Left lung (tissue), 4 donors: ENCODE measurements at regions not wholly inside any gene's neighbourhood (a gene's known extent, or its start where the extent isn't known, plus 50 kb on each side); places are given as distances from the start of the nearest gene placed in this dataset.

Source experiments
- ATAC-seq: fragments of 200-7000 bp; cut with Tn5 transposase; one replicate; pipeline ENCODE4 v1.9.1; 2020; ENCODE audit warnings: moderate library complexity
- DNase-seq, 4 donors: peaks; one replicate each; pipeline ENCODE4 v3.0.0-alpha.2; 2013 to 2020
- H3K27ac ChIP-seq, 2 donors: fragments of 200-600 bp; sonication (generic) in 1 of 2; one replicate each; pipeline versions ENCODE4 v1.5.0 to v1.8.0; 2020 to 2021
- H3K27me3 ChIP-seq, 2 donors: fragments of 200-600 bp; sonication (generic) in 1 of 2; one replicate each; pipeline versions ENCODE4 v1.5.0 to v1.8.0; 2020 to 2021
- H3K36me3 ChIP-seq, 2 donors: fragments of 200-600 bp; sonication (generic) in 1 of 2; one replicate each; pipeline versions ENCODE4 v1.5.0 to v1.8.0; 2020 to 2021
- H3K4me1 ChIP-seq, 2 donors: fragments of 200-600 bp; one replicate each; pipeline ENCODE4 v1.8.0; 2021
- H3K4me3 ChIP-seq, 2 donors: fragments of 200-600 bp; sonication (generic) in 1 of 2; one replicate each; pipeline versions ENCODE4 v1.5.0 to v1.8.0; 2020 to 2021; ENCODE audit warnings: mild to moderate bottlenecking in 1 of 2
- H3K9me3 ChIP-seq, 2 donors: fragments of 200-600 bp; sonication (generic) in 1 of 2; one replicate each; pipeline versions ENCODE4 v1.5.0 to v1.8.0; 2020 to 2021
- CTCF ChIP-seq, 2 donors: fragments of 200-600 bp; sonication (generic) in 1 of 2; IDR thresholded peaks; one replicate each; pipeline versions ENCODE4 v1.5.0 to v1.8.0; 2021; ENCODE audit warnings: antibody characterized with exemption in 2 of 2
- intact Hi-C, 2 donors: fragments of 100-400 bp; cut with DNase I; formaldehyde crosslinking; loops; one replicate each; pipeline versions ENCODE4 v1.11.2 to v1.14.2; 2022
- donor health status: DM: no; HTN: yes; CAD: no.
- donor health status: DM: no; HTN: no; CAD: no.

- no peak for TF ChIP-seq CTCF (IDR thresholded peaks at IDR 0.05)
- Histone ChIP-seq H3K27ac (no peak overlapping the region), H3K27me3 (no peaks in the 10 kb centered on the region), H3K9me3 (no peaks in the 10 kb centered on the region), H3K4me3 (no peak overlapping the region), H3K4me1 (no peaks in the 10 kb centered on the region), H3K36me3 (no peaks in the 10 kb centered on the region)
- intact Hi-C loops, result no loop called here
- no peak for DNase-seq
- ATAC-seq, result no peak
Measured at GRCh38 chr4:188804861-188805260, 665.6 kb downstream of the TRIML1 start.

GRCh38 chr4:188811121-188811520 lies 671.9 kb downstream of the TRIML1 start:
- Histone ChIP-seq H3K27me3 (no peaks in the 10 kb centered on the region), H3K4me3 (no peak overlapping the region), H3K27ac (no peak overlapping the region), H3K9me3 (peaks cover 0 to 9% of the 10 kb centered on the region in 2 donors), H3K36me3 (no peaks in the 10 kb centered on the region), H3K4me1 (no peaks in the 10 kb centered on the region)
- no peak for TF ChIP-seq CTCF (IDR thresholded peaks at IDR 0.05)
- ATAC-seq (no peak), DNase-seq (no peak)
- intact Hi-C loops, result no loop called here

- Histone ChIP-seq H3K27me3 (no peaks in the 10 kb centered on the region), H3K4me1 (no peaks in the 10 kb centered on the region), H3K36me3 (no peaks in the 10 kb centered on the region), H3K9me3 (peaks cover 0 to 9% of the 10 kb centered on the region in 2 donors), H3K27ac (no peak overlapping the region), H3K4me3 (no peak overlapping the region)
- no peak for TF ChIP-seq CTCF (IDR thresholded peaks at IDR 0.05)
- ATAC-seq (no peak), DNase-seq (no peak)
- intact Hi-C loops, result no loop called here
Measured at GRCh38 chr4:188812644-188813043, 673.4 kb downstream of the TRIML1 start.

- Histone ChIP-seq H3K4me3 (no peak overlapping the region), H3K4me1 (no peaks in the 10 kb centered on the region), H3K27me3 (no peaks in the 10 kb centered on the region), H3K36me3 (no peaks in the 10 kb centered on the region), H3K27ac (no peak overlapping the region), H3K9me3 (peaks cover 0 to 9% of the 10 kb centered on the region in 2 donors)
- intact Hi-C loops, result no loop called here
- DNase-seq, result no peak
- no peak for ATAC-seq
- no peak for TF ChIP-seq CTCF (IDR thresholded peaks at IDR 0.05)
Measured at GRCh38 chr4:188818300-188818699, 679.1 kb downstream of the TRIML1 start.

- Histone ChIP-seq H3K4me1 (no peaks in the 10 kb centered on the region), H3K27ac (no peak overlapping the region), H3K9me3 (no peaks in the 10 kb centered on the region), H3K36me3 (no peaks in the 10 kb centered on the region), H3K4me3 (no peak overlapping the region), H3K27me3 (no peaks in the 10 kb centered on the region)
- no peak for DNase-seq
- ATAC-seq, result no peak
- intact Hi-C loops, result no loop called here
- TF ChIP-seq CTCF (IDR thresholded peaks at IDR 0.05), result no peak
Measured at GRCh38 chr4:188819233-188819632, 680.0 kb downstream of the TRIML1 start.
